ENCODE measurements at regions not wholly inside any gene's neighbourhood (a gene's known extent, or its start where the extent isn't known, plus 50 kb on each side); places are given as distances from the start of the nearest gene placed in this dataset.

DNA sequence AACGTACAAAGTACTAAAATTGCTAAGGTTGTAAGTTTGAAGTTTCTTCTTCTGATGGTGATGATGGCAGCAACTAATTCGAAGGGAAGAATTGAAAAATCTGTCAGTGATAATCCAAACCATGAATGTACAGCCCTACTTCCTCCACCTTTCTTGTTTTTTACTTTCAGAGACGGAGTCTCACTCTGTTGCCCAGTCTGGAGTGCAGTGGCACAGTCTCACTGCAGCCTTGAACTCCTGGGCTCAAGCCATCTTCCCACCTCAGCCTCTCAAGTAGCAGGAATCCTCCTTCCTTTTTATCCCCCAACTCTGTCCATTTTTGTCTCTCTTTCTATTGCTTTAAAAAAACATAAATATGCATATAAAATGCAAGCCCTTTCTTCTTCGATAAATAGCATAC, 112.3 kb upstream of the SOX21 start:
- H3K27me3 ChIP-seq: no peaks in the 10 kb centered on the region
- intact Hi-C loops (cut with DNase I): no loop called here
- H3K27ac ChIP-seq: no peak overlapping the region
- TF ChIP-seq, protein P1, sequence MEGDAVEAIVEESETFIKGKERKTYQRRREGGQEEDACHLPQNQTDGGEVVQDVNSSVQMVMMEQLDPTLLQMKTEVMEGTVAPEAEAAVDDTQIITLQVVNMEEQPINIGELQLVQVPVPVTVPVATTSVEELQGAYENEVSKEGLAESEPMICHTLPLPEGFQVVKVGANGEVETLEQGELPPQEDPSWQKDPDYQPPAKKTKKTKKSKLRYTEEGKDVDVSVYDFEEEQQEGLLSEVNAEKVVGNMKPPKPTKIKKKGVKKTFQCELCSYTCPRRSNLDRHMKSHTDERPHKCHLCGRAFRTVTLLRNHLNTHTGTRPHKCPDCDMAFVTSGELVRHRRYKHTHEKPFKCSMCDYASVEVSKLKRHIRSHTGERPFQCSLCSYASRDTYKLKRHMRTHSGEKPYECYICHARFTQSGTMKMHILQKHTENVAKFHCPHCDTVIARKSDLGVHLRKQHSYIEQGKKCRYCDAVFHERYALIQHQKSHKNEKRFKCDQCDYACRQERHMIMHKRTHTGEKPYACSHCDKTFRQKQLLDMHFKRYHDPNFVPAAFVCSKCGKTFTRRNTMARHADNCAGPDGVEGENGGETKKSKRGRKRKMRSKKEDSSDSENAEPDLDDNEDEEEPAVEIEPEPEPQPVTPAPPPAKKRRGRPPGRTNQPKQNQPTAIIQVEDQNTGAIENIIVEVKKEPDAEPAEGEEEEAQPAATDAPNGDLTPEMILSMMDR (IDR thresholded peaks at IDR 0.05): no peak
- TF ChIP-seq POLR2A (IDR thresholded peaks at IDR 0.05) (no peak), EP300 (IDR thresholded peaks at IDR 0.05) (no peak)
- no peak for DNase-seq
- no peaks in the 10 kb centered on the region for H3K9me3 ChIP-seq
- H3K4me3 ChIP-seq: no peak overlapping the region
- no peaks in the 10 kb centered on the region for H3K36me3 ChIP-seq
- H3K4me1 ChIP-seq (ENCODE audit: insufficient read depth): no peaks in the 10 kb centered on the region
- WGBS, 3 donors: 87 to 90% (median 89%) methylated on average over 4 of the region's 4 CpGs

DNA sequence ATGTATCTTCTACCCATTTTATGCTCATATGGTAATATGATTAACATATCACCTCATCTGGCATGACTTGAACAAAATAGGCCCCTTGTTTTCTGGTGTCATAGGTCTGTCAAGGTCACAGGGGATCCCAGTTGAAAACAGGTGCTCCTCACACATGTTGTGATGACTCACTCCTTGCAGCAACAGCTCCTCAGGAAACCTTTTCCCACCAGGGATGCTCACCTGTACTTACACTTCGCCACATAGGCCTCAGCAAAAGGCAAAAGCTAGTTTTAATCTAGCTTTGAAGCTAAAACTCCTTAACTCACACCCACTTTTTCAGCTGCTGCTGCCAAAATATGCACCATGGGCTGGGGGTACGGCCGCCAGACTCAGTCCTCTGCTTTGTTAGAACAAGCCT, 110.0 kb upstream of the SOX21 start:
- 91 to 95% (median 94%) methylated on average over 3 of the region's 3 CpGs for WGBS, 3 donors
- Histone ChIP-seq H3K27ac (no peak overlapping the region), H3K27me3 (no peaks in the 10 kb centered on the region), H3K4me1 (ENCODE audit: insufficient read depth) (no peaks in the 10 kb centered on the region), H3K36me3 (no peaks in the 10 kb centered on the region), H3K9me3 (no peaks in the 10 kb centered on the region), H3K4me3 (no peak overlapping the region)
- intact Hi-C loops (cut with DNase I): no loop called here
- DNase-seq: no peak
- TF ChIP-seq EP300 (IDR thresholded peaks at IDR 0.05): no peak
- no peak for TF ChIP-seq POLR2A (IDR thresholded peaks at IDR 0.05)
- TF ChIP-seq, protein P1 (IDR thresholded peaks at IDR 0.05): no peak

DNA sequence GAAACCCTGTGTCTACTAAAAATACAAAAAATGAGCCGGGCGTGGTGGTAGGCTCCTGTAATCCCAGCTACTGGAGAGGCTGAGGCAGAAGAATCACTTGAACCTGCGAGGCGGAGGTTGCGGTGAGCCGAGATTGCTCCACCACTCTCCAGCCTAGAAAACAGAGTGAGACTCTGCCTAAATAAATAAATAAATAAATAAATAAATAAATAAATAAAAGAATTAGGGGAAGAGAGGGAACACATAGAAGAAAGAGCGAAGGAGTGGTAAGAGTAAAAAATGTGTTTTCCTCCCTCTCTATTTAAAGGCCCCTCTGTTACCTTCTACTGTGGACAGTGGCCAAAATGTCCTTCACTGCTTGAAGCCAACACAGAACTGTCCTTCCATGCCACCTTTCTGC, 103.9 kb upstream of the SOX21 start:
- H3K4me3 ChIP-seq: no peak overlapping the region
- TF ChIP-seq POLR2A (IDR thresholded peaks at IDR 0.05) (no peak), EP300 (IDR thresholded peaks at IDR 0.05) (no peak)
- TF ChIP-seq, protein P1 (IDR thresholded peaks at IDR 0.05): no peak
- H3K27ac ChIP-seq: no peak overlapping the region
- 96 to 98% (median 97%) methylated on average over 7 of the region's 7 CpGs for WGBS, 3 donors
- H3K36me3 ChIP-seq: no peaks in the 10 kb centered on the region
- no peak for DNase-seq
- no peaks in the 10 kb centered on the region for H3K27me3 ChIP-seq
- intact Hi-C loops (cut with DNase I): no loop called here
- H3K9me3 ChIP-seq: no peaks in the 10 kb centered on the region
- no peaks in the 10 kb centered on the region for H3K4me1 ChIP-seq (ENCODE audit: insufficient read depth)

GRCh38 chr13:94813920-94814475, 101.7 kb upstream of the SOX21 start:
- no peaks in the 10 kb centered on the region for H3K9me3 ChIP-seq
- TF ChIP-seq, protein P1 (IDR thresholded peaks at IDR 0.05): no peak
- no peak for TF ChIP-seq POLR2A (IDR thresholded peaks at IDR 0.05)
- no peak for TF ChIP-seq EP300 (IDR thresholded peaks at IDR 0.05)
- H3K27ac ChIP-seq: no peak overlapping the region
- WGBS, 3 donors: 93 to 95% (median 93%) methylated on average over 4 of the region's 4 CpGs
- intact Hi-C loops (cut with DNase I): no loop called here
- H3K4me1 ChIP-seq (ENCODE audit: insufficient read depth): no peaks in the 10 kb centered on the region
- no peak overlapping the region for H3K4me3 ChIP-seq
- no peaks in the 10 kb centered on the region for H3K36me3 ChIP-seq
- DNase-seq: no peak
- H3K27me3 ChIP-seq: no peaks in the 10 kb centered on the region
